ENCODE measurements at regions not wholly inside any gene's neighbourhood (a gene's known extent, or its start where the extent isn't known, plus 50 kb on each side); places are given as distances from the start of the nearest gene placed in this dataset.

DNA sequence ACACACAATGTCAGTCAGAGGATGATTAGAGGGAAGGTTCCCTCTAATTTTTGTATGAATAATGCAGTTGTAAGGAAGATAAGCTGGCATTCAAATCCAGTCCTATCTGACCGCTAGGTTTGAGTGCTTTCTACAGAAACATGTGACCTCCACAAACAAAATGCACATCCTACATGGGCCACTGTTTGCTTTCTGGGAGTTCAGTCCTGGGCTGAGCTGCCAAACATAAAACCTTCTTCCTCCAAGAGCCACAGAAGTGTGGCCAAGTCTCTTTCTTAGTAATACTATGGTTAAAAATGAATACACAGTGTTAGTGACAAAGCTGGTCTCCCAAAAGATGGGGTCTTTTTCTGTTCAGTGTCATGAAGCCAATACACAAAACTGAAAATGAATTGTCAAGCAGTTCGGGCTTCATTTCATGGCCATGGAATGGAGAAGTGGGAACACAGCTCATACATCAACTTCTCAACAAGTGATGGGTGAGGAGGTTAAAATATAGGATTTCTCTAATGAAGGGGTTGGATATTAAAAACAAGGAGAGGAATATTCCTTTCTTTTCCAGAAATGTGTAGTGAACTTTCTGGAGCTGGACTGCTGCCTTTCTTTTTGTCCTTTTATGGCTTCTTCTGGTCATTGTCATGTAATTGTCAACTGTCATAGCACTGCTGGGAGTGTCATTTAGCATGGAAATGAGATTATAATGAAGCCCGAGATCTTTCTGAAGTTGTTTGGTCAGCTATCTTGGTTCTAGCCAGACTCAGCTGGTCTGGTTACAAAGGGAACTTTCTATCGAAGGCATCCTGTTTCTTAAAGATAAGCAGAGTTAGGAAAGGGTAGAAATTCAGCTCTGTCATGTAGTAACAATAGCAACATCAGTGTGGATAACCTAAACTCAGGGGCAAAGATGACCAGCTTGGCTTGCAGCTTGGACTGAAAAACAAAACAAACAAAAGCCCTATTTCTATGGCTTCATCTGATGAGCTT, 135.1 kb downstream of the CHD1L start:
- Histone ChIP-seq H4K8ac (ENCODE audit: low read depth in 2 of 2, low read length in 2 of 2) (no peak overlapping the region), H3K23ac (ENCODE audit: low read depth, low read length) (no peak overlapping the region), H2BK15ac (ENCODE audit: low read depth, low read length) (no peak overlapping the region), H2BK20ac (ENCODE audit: low read depth, low read length) (no peak overlapping the region), H4K20me1 (ENCODE audit: insufficient read depth, low read length) (no peaks in the 10 kb centered on the region), H3K4me2 (ENCODE audit: low read depth, low read length) (no peak overlapping the region), H4K5ac (ENCODE audit: low read depth, low read length) (no peak overlapping the region), H3K4ac (ENCODE audit: low read depth, low read length) (no peak overlapping the region), H2AK5ac (ENCODE audit: low read depth, low read length) (no peak overlapping the region), H4K91ac (ENCODE audit: insufficient read depth, low read depth, low read length) (no peak overlapping the region), H3K27ac (ENCODE audit: insufficient read depth, low read length) (no peak overlapping the region), H3K56ac (ENCODE audit: extremely low read depth, insufficient read depth, low read length) (no peak overlapping the region), H3K18ac (ENCODE audit: low read depth, low read length) (no peak overlapping the region), H3K9me1 (ENCODE audit: insufficient read depth, low read length) (no peaks in the 10 kb centered on the region), H2BK5ac (ENCODE audit: low read depth, low read length, poor library complexity, severe bottlenecking) (no peak overlapping the region), H2AK9ac (replicated peaks; ENCODE audit: low read depth, low read length, poor library complexity) (no peak overlapping the region), H2AFZ (replicated peaks; ENCODE audit: low read length, poor library complexity) (no peak overlapping the region), H3K4me1 (ENCODE audit: control insufficient read depth, insufficient read depth, low read length) (no peaks in the 10 kb centered on the region), H3K4me3 (ENCODE audit: insufficient read depth, low read depth, low read length) (no peak overlapping the region), H2BK120ac (ENCODE audit: low read depth, low read length) (no peak overlapping the region), H3K27me3 (ENCODE audit: control insufficient read depth, insufficient read depth, low read length) (no peaks in the 10 kb centered on the region), H3K9me3 (ENCODE audit: control insufficient read depth, insufficient read depth, low read length) (no peaks in the 10 kb centered on the region), H3K79me1 (ENCODE audit: low read depth in 1 of 2, low read length in 2 of 2) (no peaks in the 10 kb centered on the region), H3K14ac (replicated peaks; ENCODE audit: low read depth, low read length) (no peak overlapping the region), H3K36me3 (ENCODE audit: control insufficient read depth, insufficient read depth, low read length) (no peaks in the 10 kb centered on the region), H3K9ac (ENCODE audit: low read depth, low read length) (no peak overlapping the region)
- ChIA-PET CTCF (interaction anchor here (1.1 kb wide), 1 partner anchor 10 kb away, joined by 3 read pairs; no protein-coding TSS in a partner anchor), POLR2A (ENCODE audit: unreplicated experiment) (no interaction called here)
- WGBS, 2 experiments (ENCODE audit: extremely low coverage in 2 of 2, insufficient read length in 1 of 2) = 58% methylated on average over 2 of the region's 4 CpGs; no CpG with 5 or more reads in 1 of the 2 experiments
- in situ Hi-C loops (cut with MboI; ENCODE audit: low sequenced_read_pairs) (loop anchor here (25.0 kb wide), 1 partner anchor 90 kb away; no protein-coding TSS in a partner anchor), intact Hi-C loops (cut with micrococcal nuclease) (no loop called here), dilution Hi-C loops (cut with HindIII; ENCODE audit: low sequenced_read_pairs, unreplicated experiment) (no loop called here)
- DNase-seq (no peak), ATAC-seq (ENCODE audit: low read depth) (no peak)
- no TSS peak for BruUV-seq (replicated peaks)
- TF ChIP-seq MAFK (IDR thresholded peaks at IDR 0.05; ENCODE audit: low read depth, low read length) (no peak), CHD1 (IDR thresholded peaks at IDR 0.05; ENCODE audit: low read depth, low read length) (no peak), RAD21 (IDR thresholded peaks at IDR 0.05; ENCODE audit: low read length) (no peak), RCOR1 (IDR thresholded peaks at IDR 0.05; ENCODE audit: insufficient replicate concordance, low read length) (no peak), BHLHE40 (IDR thresholded peaks at IDR 0.05; ENCODE audit: low read depth, low read length) (no peak), CEBPB (IDR thresholded peaks at IDR 0.05; ENCODE audit: low read depth, low read length) (no peak), FOS (IDR thresholded peaks at IDR 0.05; ENCODE audit: low read depth, low read length) (no peak), SMC3 (IDR thresholded peaks at IDR 0.05; ENCODE audit: low read depth, low read length) (no peak), NFE2L2 (IDR thresholded peaks at IDR 0.05; ENCODE audit: low read depth, low read length) (no peak), POLR2A (IDR thresholded peaks at IDR 0.05; ENCODE audit: low read depth, low read length) (no peak)
- TF ChIP-seq, protein P1, sequence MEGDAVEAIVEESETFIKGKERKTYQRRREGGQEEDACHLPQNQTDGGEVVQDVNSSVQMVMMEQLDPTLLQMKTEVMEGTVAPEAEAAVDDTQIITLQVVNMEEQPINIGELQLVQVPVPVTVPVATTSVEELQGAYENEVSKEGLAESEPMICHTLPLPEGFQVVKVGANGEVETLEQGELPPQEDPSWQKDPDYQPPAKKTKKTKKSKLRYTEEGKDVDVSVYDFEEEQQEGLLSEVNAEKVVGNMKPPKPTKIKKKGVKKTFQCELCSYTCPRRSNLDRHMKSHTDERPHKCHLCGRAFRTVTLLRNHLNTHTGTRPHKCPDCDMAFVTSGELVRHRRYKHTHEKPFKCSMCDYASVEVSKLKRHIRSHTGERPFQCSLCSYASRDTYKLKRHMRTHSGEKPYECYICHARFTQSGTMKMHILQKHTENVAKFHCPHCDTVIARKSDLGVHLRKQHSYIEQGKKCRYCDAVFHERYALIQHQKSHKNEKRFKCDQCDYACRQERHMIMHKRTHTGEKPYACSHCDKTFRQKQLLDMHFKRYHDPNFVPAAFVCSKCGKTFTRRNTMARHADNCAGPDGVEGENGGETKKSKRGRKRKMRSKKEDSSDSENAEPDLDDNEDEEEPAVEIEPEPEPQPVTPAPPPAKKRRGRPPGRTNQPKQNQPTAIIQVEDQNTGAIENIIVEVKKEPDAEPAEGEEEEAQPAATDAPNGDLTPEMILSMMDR (conservative IDR thresholded peaks at IDR 0.05; ENCODE audit: low read depth, low read length) = no peak
- TF ChIP-seq, protein P2, sequence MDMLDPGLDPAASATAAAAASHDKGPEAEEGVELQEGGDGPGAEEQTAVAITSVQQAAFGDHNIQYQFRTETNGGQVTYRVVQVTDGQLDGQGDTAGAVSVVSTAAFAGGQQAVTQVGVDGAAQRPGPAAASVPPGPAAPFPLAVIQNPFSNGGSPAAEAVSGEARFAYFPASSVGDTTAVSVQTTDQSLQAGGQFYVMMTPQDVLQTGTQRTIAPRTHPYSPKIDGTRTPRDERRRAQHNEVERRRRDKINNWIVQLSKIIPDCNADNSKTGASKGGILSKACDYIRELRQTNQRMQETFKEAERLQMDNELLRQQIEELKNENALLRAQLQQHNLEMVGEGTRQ (IDR thresholded peaks at IDR 0.05; ENCODE audit: low read depth, low read length) = no peak
